ENCODE measurements at regions not wholly inside any gene's neighbourhood (a gene's known extent, or its start where the extent isn't known, plus 50 kb on each side); places are given as distances from the start of the nearest gene placed in this dataset.

DNA sequence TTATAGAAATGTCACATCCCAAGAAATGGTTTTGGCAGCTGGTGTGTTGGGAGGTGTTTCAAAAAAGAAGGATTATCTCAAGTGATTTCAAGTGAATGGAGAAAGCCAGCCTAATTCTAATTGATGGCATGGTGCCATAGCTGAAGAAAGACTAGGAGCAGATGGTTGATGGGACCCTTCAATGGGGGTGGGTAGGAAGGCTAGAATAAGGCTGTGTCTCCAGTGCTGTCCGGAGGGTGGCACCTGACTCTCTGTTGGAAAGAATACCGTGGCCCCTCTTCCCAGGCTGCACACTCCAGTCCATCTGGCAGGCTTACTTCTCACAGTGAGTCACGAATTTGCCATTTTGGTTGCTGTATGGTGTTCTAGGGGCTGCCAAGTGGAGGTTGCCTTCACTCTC, 51.0 kb upstream of the GPR12 start:
- TF ChIP-seq CTCF (IDR thresholded peaks at IDR 0.05) (no peak), ZFX (IDR thresholded peaks at IDR 0.05; ENCODE audit: borderline replicate concordance) (no peak)

All from 22Rv1 (cell line).